AG10803 (cell line): ENCODE measurements at regions not wholly inside any gene's neighbourhood (a gene's known extent, or its start where the extent isn't known, plus 50 kb on each side); places are given as distances from the start of the nearest gene placed in this dataset.
"Not testable (repeated sequence)": the region's sequence is repeated elsewhere in the genome, so short reads cannot be mapped to it uniquely, and the experiment has no call there.

Experiments
- DNase-seq: peaks from one replicate; pipeline ENCODE4 v3.0.0; 2010; ENCODE audit warnings: low read depth
- H3K4me3 ChIP-seq: 2 replicates; pipeline ENCODE4 v1.5.1; 2011; ENCODE audit warnings: mild to moderate bottlenecking, low read length, control low read depth
- TF ChIP-seq, protein P1 (sequence below): conservative IDR thresholded peaks from 2 replicates; pipeline ENCODE4 v1.5.1; 2011; ENCODE audit warnings: mild to moderate bottlenecking, low read length, control low read depth, inconsistent platforms

GRCh38 chr4:187491286-187491685, 504.3 kb upstream of the ZFP42 start:
- DNase-seq, result no peak
- TF ChIP-seq, protein P1, sequence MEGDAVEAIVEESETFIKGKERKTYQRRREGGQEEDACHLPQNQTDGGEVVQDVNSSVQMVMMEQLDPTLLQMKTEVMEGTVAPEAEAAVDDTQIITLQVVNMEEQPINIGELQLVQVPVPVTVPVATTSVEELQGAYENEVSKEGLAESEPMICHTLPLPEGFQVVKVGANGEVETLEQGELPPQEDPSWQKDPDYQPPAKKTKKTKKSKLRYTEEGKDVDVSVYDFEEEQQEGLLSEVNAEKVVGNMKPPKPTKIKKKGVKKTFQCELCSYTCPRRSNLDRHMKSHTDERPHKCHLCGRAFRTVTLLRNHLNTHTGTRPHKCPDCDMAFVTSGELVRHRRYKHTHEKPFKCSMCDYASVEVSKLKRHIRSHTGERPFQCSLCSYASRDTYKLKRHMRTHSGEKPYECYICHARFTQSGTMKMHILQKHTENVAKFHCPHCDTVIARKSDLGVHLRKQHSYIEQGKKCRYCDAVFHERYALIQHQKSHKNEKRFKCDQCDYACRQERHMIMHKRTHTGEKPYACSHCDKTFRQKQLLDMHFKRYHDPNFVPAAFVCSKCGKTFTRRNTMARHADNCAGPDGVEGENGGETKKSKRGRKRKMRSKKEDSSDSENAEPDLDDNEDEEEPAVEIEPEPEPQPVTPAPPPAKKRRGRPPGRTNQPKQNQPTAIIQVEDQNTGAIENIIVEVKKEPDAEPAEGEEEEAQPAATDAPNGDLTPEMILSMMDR, result no peak
- no peak overlapping the region for H3K4me3 ChIP-seq

- TF ChIP-seq, protein P1, result no peak
- H3K4me3 ChIP-seq, result no peak overlapping the region
- DNase-seq, result no peak
Observed at GRCh38 chr4:187491959-187492358, 503.6 kb upstream of the ZFP42 start.

DNA sequence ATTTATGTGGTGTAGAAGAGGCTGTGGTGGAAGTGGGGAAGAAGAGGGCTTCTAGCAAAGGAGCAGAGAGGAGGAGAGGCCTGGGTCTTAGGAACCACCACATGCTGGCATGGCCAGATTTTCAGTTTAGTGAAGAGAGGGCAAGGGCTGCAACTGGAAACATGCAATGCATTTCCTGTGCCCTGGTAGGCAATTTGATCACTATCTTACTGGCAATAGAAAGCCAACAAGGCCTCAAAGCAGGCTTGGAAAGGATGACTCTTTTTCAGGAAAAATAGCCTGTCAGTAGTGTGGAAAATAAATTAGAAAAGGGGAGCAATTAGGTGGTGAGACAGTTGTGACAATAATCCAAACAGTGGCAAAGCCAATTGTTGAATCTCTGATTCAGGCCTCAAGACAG, 501.9 kb upstream of the ZFP42 start:
- TF ChIP-seq, protein P1, result no peak
- H3K4me3 ChIP-seq, result no peak overlapping the region
- no peak for DNase-seq

DNA sequence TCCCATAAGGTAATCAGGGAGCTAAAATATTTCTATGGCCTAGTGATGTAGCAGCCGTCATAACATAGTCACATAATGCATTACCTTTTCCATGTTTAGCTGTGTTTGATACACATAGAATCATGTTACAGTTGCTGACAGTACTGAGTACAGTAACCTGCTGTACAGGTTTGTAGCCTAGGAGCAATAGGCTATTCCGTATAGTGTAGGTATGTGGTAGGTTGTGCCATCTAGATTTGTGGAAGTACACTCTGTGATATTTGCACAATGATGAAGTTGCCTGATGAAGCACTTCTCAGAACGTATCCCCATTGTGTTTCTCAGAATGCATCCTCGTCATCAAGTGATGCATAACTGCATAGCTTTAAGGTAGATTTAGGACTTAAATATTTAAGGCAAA, 495.6 kb upstream of the ZFP42 start:
- TF ChIP-seq, protein P1, result no peak
- H3K4me3 ChIP-seq, result no peak overlapping the region
- DNase-seq, result no peak

DNA sequence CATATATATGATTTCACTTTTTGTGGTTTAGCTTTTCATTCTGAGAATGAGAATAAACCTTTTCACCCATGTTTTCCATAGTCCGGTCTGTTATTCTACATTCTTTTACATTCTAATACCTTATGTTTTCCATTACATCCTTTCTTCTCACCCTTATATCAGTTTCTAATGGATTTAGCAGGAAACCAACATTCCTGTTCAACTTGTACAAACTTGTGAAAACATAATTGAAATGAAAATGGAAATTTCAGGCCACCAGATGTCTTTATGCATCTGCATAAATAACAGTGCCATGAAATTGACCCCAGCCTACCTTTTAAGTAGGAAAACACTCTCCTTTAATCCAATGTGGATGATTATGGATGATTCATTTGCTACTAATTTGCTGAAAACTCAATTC, 494.8 kb upstream of the ZFP42 start:
- H3K4me3 ChIP-seq, result no peak overlapping the region
- TF ChIP-seq, protein P1, result no peak
- DNase-seq, result no peak

- DNase-seq, result no peak
- TF ChIP-seq, protein P1, result no peak
- no peak overlapping the region for H3K4me3 ChIP-seq
Observed at GRCh38 chr4:187501731-187502130, 493.8 kb upstream of the ZFP42 start.

DNA sequence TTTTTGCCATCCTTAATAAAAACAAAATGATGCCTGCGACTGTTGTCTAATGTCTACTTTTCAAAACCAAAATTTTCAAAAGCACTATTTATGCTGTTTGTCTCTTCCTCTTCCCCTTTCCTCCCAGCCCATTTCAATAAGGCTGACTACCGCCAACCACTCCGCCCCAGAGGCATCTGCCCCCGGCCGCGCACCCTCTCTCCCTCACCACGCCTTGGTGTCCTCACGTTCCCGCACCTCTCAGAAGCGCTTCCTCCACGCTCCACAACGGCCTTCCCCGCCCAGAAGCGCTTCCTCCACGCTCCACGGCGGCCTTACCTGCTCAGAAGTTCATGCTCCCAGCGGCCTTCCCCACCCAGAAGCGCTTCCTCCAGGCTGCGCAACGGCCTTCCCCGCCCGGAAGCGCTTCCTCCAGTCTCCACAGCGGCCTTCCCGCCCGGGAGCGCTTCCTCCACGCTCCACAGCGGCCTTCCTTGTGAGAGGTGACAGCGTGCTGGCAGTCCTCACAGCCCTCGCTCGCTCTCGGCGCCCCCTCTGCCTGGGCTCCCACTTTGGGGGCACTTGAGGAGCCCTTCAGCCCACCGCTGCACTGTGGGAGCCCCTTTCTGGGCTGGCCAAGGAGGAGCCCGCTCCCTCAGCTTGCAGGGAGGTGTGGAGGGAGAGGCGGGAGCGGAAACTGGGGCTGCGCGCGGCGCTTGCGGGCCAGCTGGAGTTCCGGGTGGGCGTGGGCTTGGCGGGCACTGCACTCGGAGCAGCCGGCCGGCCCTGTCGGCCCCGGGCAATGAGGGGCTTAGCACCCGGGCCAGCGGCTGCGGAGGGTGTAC, 490.4 kb upstream of the ZFP42 start:
- H3K4me3 ChIP-seq, result no peak overlapping the region
- TF ChIP-seq, protein P1, result no peak
- no peak for DNase-seq

DNA sequence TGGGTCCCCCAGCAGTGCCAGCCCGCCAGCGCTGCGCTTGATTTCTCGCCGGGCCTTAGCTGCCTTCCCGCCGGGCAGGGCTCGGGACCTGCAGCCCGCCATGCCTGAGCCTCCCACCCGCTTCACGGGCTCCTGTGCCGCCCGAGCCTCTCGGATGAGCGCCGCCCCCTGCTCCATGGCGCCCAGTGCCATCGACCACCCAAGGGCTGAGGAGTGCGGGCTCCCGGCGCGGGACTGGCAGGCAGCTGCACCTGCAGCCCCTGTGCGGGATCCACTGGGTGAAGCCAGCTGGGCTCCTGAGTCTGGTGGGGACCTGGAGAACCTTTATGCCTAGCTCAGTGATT, 489.8 kb upstream of the ZFP42 start:
- not testable (repeated sequence) for DNase-seq, H3K4me3 ChIP-seq
